HG03460 (cell line): ENCODE measurements at regions not wholly inside any gene's neighbourhood (a gene's known extent, or its start where the extent isn't known, plus 50 kb on each side); places are given as distances from the start of the nearest gene placed in this dataset.
A peak's percentile ranks its signal among the peaks of the same experiment; 100 is the strongest.
"Not testable (repeated sequence)": the region's sequence is repeated elsewhere in the genome, so short reads cannot be mapped to it uniquely, and the experiment has no call there.

Source experiments
- ATAC-seq: cut with Tn5 transposase; IDR thresholded peaks from one replicate; pipeline ENCODE4 v1.9.1; 2021; ENCODE audit not compliant: unreplicated experiment

DNA sequence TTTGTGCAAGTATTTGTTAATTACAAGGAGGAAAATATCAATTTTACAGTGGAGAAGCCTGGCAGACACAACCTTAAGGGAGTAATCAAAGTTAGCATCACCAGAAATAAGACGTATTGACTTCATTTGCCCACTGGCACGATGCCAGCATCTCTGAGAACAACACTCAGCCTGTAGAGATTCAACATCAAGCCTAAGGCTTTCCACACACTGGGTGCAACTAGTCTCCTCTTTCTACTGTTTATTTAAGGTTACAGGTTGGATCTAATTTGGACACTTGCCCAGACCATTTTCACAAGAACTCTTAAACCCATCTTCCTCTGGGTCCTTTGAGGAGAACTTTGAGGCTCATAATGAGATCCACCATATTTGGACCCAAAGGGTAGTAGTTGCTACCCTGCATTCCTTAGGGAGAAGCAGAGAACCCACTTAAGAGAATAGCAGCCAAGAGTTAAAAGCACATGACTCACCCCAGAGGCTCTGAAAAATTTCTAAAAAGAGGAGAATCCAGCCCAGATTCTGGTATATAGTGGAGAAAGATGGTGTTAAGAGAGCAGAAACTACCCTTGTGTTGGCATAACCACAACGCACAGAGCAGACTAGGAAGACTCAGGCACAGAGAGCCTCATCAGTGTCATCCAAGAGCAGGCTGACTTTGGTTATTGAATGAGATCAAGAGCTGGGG, 97.3 kb downstream of the CCDC71L start:
- no peak for ATAC-seq

- no peak for ATAC-seq
These were observed 98.1 kb downstream of the CCDC71L start for GRCh38 chr7:106562711-106563366.

DNA sequence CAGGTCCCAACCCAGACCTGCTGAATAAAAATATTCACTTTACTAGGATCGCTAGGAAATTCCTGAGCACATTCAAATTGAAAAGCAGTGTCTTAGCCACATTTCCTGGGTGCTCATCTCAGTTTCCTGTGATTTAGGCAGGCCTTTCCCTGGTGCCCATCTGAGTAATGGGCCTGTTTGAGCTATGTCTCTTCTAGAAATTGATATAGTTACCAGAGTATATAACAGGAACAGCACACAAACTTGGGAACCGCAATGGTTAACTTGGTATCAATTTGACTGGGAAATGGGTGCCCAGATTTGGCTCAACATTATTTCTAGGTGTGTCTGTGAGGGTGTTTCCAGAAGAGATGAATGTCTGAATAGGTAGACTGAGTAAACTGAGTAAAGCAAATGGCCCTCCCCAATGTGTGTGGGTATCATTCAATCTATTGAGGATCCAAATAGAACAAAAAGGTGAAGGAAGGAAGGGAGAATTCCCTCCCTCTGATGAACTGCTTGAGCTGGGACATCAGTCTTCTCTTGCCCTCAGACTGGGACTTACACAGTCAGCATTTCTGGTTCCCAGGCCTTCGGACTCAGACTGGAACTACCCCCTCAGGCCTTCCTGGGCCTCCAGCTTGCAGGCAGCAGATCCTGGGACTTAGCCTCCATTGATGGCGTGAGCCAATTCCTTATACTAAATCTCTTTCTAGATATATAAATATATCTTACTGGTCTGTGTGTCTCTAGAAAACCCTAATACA, 99.1 kb downstream of the CCDC71L start:
- ATAC-seq: no peak

- no peak for ATAC-seq
These were observed 99.8 kb downstream of the CCDC71L start for GRCh38 chr7:106561151-106561550.

- no peak for ATAC-seq
These were observed 100.5 kb downstream of the CCDC71L start for GRCh38 chr7:106560482-106560881.

DNA sequence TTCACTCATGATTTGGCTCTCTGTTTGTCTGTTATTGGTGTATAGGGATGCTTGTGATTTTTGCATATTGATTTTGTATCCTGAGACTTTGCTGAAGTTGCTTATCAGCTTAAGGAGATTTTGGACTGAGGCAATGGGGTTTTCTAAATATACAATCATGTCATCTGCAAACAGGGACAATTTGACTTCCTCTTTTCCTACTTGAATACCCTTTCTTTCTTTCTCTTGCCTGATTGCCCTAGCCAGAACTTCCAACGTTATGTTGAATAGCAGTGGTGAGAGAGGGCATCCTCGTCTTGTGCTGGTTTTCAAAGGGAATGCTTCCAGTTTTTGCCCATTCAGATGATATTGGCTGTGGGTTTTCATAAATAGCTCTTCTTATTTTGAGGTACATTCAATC, 104.7 kb downstream of the CCDC71L start:
- not testable (repeated sequence) for ATAC-seq

- ATAC-seq: not testable (repeated sequence)
These were observed 106.3 kb downstream of the CCDC71L start for GRCh38 chr7:106554623-106555022.

GRCh38 chr7:106553446-106553836, 107.5 kb downstream of the CCDC71L start:
- no peak for ATAC-seq

DNA sequence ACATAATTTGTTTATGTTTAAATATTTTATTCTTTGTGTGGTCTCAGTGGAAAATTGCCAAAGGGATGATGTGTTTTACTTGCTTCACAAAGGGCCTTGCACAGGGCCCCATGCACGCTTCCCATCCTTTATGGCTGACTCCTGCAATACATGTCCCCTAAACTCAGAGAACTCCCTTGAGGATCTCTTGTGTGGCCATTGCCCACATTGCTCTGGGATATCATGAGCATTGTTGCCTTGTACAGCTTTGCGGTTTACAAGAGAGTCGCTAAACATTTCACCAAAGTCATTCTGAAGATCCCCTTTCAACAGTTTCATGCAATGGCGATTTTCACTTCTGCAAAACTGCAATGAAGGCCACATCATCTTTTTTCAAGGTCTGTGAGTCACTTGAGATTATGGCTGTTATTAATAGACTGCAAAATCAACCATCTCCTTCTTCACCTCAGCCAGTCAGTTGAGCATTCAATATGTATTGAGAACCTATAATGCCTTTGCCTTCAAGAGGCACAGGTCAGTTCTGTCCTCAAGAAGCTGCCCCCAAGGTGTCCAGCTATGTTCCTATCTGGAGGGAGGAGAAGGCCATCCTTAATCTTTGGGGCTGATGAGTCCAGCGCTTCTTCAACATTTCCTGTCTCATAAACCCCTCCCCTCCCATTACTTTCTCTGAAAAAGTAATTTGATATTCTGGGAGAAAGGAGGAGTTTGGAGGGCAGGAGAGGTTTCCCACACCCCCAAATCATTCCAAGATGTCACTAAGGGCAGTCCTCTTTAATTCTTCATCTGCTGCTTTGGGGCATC, 108.1 kb downstream of the CCDC71L start:
- ATAC-seq: peak; percentile 99

DNA sequence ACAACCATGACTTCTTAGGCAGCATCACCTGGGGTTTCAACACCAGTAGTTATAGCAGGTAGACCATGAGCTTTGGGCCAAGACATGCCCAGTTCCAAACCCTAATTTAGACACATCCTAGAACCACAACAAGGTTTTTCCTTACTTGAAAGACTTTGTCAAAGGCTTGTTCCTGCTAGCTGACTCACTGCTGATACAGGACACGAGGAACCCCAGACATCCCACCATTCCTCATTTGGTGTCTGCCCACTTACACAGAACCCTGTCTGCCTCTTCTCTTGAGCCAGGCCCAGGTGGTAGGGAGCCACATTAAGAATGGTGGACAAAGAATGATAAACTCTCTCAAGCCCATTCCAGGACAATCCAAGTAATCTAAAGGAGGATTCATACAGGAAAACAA, 109.0 kb downstream of the CCDC71L start:
- ATAC-seq: no peak

DNA sequence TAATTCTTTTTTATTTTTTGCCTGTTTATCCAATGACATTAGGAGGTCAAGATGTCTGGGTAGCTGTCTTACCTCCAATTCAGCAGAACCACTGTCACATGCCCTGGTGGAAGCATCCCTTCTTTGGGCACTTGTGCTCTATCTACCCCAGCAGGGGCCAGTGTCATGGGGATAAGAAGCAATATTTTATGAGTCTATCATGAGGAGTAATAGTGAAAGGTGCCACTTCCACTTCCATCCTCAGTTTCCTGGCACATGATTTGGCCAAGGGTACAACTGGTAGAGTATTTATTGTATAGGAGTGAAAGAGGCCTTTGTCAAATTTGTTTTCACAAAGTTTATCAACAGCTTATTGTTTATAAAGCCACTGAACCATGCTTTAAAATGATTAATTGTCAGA, 112.5 kb downstream of the CCDC71L start:
- no peak for ATAC-seq

GRCh38 chr7:106545275-106545674, 115.7 kb downstream of the CCDC71L start:
- no peak for ATAC-seq

DNA sequence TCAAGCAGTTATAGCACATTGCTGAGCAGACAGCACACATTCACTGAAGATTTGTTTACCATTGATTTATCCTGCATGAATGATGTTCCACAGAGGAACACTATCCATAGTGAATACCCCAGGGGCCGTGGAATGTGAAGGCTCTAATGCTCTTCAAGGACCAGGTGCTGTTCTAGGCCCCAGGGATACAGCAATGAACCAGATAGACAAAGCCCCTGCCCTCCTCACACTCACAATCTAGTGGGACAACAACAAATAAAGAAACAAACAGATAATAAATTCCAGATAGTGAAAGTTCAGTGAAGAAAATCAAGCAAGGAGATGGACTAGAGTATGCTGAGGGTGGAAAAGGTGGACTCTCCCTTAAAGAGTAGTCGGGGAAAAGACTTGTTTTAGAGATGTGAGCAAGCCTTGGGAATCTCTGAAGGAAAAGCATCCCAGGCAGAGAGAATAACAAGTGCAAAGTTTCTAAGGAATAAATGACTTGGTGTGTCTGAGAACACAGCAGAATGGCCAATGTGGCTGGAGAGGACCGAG, 117.7 kb downstream of the CCDC71L start:
- no peak for ATAC-seq

DNA sequence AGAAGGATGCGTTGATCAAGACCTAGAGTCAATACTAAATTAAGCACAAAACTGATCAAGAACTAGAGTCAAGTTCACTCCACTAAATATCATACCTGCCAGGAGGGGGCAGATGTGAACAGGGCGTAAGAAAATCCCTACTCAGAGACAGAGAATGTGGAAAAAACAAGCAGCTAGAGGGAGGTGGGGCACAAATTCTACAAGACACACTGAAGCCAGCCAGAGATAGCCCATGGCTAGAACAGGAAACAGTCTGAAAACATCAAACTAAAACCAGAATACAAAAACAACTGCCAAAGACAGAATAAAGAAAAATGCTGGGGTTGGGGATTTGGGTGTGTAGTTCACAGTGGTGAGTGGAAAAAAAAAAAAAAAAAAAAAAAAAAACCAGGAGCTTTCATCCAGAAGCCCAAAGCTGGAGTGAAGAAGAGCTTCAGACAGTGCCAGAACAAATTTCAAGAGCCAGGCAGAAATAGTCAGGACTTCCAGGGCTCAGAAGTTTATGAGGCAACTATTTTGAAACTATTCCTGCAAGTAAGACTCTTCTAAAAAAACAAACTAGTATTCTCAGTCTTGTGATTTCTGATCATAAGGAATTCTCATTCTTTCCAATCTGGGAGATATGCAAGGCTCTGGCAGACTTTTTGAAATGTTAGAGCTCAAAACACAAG, 118.3 kb downstream of the CCDC71L start:
- ATAC-seq: peak; percentile 84

DNA sequence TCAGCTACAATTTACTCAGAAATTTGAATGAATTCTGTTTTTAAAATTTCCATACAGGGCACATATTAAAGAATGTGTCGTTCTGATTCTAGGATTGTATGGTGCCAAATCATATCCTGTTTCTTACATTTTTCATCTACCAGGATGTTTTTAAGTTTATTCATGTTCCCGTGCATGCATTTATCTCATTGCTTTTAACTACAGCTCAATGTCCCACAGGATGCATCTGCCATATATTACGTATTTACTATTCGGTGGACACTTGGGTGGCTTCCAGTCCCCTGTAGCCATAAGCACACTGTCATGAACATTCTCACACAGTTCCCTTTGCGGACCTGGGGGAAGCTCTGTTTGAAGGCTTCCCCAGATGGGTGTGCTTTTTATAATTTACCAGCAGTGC, 122.3 kb downstream of the CCDC71L start:
- ATAC-seq: no peak

- no peak for ATAC-seq
These were observed 123.8 kb downstream of the CCDC71L start for GRCh38 chr7:106537119-106537518.

DNA sequence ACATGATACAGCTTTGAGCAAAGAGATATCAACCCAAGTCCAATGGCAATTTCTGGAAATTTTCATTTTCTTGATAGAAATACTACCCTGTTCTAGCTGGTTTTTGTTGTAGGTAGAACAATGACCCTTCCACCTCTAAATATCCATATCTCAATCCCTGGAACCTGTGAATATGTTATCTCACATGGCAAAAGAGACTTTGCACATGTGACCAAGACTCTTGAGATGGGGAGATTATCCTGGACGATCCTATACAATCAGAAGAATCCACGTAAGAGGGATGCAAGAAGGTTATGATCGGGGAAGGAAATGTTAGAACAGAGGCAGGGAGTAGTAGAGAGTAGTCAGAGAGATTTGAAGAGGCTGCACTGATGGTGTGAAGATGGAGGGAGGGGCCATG, 124.9 kb downstream of the CCDC71L start:
- ATAC-seq: no peak

GRCh38 chr7:106535234-106535932, 125.6 kb downstream of the CCDC71L start:
- ATAC-seq: no peak

- no peak for ATAC-seq
These were observed 126.6 kb downstream of the CCDC71L start for GRCh38 chr7:106534271-106534846.
